C4-2B (cell line): ENCODE measurements at regions not wholly inside any gene's neighbourhood (a gene's known extent, or its start where the extent isn't known, plus 50 kb on each side); places are given as distances from the start of the nearest gene placed in this dataset.

Experiments
- ZFX ChIP-seq: fragments of 450-650 bp; IDR thresholded peaks from 2 replicates; pipeline ENCODE4 v1.6.1; 2017
- TF ChIP-seq, protein P1 (sequence below): fragments of 450-650 bp; conservative IDR thresholded peaks from 2 replicates; pipeline ENCODE4 v1.5.1; 2017; ENCODE audit warnings: mild to moderate bottlenecking

DNA sequence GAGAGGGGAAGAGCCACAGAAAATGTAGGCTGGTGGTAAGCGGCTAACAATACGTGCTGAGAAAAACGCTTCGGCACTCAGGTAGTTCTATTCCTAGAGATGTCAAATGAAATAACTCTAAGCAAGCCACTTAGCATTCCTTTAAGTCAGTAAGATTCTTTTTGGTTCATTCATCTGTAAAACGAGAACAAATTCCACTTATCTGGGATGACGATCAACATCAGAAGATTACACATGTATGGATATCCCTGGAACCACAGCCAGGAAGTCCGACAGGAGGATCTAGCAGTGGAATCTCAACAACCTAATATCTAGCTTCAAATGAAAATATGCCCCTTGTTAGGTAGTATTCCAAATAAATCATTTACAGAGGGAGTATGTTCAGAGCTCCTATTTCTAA, 74.6 kb upstream of the CDKN3 start:
- TF ChIP-seq, protein P1, sequence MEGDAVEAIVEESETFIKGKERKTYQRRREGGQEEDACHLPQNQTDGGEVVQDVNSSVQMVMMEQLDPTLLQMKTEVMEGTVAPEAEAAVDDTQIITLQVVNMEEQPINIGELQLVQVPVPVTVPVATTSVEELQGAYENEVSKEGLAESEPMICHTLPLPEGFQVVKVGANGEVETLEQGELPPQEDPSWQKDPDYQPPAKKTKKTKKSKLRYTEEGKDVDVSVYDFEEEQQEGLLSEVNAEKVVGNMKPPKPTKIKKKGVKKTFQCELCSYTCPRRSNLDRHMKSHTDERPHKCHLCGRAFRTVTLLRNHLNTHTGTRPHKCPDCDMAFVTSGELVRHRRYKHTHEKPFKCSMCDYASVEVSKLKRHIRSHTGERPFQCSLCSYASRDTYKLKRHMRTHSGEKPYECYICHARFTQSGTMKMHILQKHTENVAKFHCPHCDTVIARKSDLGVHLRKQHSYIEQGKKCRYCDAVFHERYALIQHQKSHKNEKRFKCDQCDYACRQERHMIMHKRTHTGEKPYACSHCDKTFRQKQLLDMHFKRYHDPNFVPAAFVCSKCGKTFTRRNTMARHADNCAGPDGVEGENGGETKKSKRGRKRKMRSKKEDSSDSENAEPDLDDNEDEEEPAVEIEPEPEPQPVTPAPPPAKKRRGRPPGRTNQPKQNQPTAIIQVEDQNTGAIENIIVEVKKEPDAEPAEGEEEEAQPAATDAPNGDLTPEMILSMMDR, result no peak
- no peak for TF ChIP-seq ZFX
